ENCODE measurements at regions not wholly inside any gene's neighbourhood (a gene's known extent, or its start where the extent isn't known, plus 50 kb on each side); places are given as distances from the start of the nearest gene placed in this dataset.

- no peak for TF ChIP-seq EZH2 (IDR thresholded peaks at IDR 0.05; ENCODE audit: borderline replicate concordance, low read depth, low read length, poor library complexity, severe bottlenecking)
- TF ChIP-seq CTCF (conservative IDR thresholded peaks at IDR 0.05; ENCODE audit: low read depth, low read length) = no peak
Observed at GRCh38 chr10:93198401-93199131, 124.9 kb downstream of the CYP26A1 start.
